ENCODE measurements at regions not wholly inside any gene's neighbourhood (a gene's known extent, or its start where the extent isn't known, plus 50 kb on each side); places are given as distances from the start of the nearest gene placed in this dataset.

DNA sequence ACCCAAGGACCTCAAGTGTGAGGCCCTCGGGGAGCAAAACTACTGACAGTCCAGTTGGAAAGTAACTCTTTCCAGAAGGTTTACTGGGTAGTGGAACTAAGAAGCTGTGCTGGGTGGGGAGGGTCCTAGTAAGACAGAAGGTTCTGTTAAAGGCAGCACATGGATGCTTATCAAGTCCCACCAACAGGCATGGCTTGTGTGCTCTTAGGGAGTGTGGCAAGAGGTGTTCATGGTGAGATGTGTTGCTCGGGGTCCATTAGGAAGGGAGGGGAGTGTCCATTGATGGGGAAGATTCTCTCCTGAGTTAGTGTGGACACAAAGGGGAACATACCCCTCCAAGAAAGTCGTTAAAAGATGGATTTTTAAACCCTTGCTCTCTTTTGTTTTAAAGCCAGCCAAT lies 120.6 kb downstream of the LY86 start:
- TF ChIP-seq, protein P1, sequence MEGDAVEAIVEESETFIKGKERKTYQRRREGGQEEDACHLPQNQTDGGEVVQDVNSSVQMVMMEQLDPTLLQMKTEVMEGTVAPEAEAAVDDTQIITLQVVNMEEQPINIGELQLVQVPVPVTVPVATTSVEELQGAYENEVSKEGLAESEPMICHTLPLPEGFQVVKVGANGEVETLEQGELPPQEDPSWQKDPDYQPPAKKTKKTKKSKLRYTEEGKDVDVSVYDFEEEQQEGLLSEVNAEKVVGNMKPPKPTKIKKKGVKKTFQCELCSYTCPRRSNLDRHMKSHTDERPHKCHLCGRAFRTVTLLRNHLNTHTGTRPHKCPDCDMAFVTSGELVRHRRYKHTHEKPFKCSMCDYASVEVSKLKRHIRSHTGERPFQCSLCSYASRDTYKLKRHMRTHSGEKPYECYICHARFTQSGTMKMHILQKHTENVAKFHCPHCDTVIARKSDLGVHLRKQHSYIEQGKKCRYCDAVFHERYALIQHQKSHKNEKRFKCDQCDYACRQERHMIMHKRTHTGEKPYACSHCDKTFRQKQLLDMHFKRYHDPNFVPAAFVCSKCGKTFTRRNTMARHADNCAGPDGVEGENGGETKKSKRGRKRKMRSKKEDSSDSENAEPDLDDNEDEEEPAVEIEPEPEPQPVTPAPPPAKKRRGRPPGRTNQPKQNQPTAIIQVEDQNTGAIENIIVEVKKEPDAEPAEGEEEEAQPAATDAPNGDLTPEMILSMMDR (IDR thresholded peaks at IDR 0.05 in 8 of 11, conservative IDR thresholded peaks at IDR 0.05 in 3 of 11): no peak
- no peak for TF ChIP-seq POLR2AphosphoS5 (IDR thresholded peaks at IDR 0.05)
- TF ChIP-seq POLR2A (IDR thresholded peaks at IDR 0.05): no peak
- peaks cover 10 to 41% (median 28%) of the 10 kb centered on the region in 6 donors for H3K4me1 ChIP-seq
- H3K9me3 ChIP-seq: no peaks in the 10 kb centered on the region
- no peak for DNase-seq
- no peak overlapping the region for H3K4me3 ChIP-seq
- no peak overlapping the region for H3K27ac ChIP-seq
- no peaks in the 10 kb centered on the region for H3K36me3 ChIP-seq
- WGBS, 5 donors: 78 to 94% (median 87%) methylated on average over 3 of the region's 3 CpGs
- intact Hi-C loops (cut with DNase I; ENCODE audit: low total_unique reads): no loop called here
- H3K27me3 ChIP-seq (replicated peaks in 1 of 7): no peaks in the 10 kb centered on the region

DNA sequence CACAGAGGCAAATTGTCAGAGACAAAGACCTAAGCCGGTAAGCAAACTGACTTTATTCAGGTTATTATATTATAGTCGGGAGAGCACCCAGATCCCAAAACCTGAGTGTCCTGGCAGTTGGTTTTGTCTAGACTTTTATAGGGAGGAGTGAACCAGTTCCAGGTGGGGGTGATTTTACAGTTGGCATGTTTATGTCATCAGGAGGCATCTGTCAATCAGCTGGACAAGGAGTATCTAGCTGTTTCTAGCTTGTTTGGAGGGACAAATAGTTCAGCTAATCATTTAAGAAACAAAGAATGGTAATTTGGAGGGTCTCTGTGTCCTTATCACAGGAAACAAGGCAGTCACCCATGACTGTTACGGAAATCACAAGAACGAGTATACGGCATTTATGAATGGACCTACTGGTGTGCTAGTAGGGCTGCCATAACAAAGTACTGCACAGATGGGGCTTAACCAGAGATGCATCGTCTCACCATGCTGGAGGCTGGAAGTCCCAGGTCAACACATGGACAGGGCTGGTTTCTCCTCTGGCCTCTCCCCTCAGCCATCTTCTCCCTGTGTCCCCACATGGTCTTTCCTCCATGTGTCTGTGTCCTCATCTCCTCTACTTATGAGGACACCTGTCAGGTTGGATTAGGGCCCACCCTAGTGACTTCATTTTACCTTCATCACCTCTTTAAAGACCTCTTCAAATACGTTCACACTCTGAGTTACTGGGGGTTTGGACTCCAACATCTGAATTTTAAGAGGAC lies 122.7 kb downstream of the LY86 start:
- WGBS, 5 donors: 60 to 80% (median 74%) methylated on average over 6 to 7 of the region's 7 CpGs
- intact Hi-C loops (cut with DNase I; ENCODE audit: low total_unique reads): no loop called here
- TF ChIP-seq POLR2AphosphoS5 (IDR thresholded peaks at IDR 0.05) (no peak), POLR2A (IDR thresholded peaks at IDR 0.05) (no peak)
- TF ChIP-seq, protein P1 (IDR thresholded peaks at IDR 0.05 in 8 of 11, conservative IDR thresholded peaks at IDR 0.05 in 3 of 11): no peak
- DNase-seq: no peak
- Histone ChIP-seq H3K4me1 (peaks cover 10 to 55% (median 28%) of the 10 kb centered on the region in 6 donors), H3K27ac (peak overlapping the region in 6 of 8 donors; percentile 16 to 86 (median 68)), H3K4me3 (no peak overlapping the region), H3K36me3 (no peaks in the 10 kb centered on the region), H3K27me3 (replicated peaks in 1 of 7) (no peaks in the 10 kb centered on the region), H3K9me3 (no peaks in the 10 kb centered on the region)

DNA sequence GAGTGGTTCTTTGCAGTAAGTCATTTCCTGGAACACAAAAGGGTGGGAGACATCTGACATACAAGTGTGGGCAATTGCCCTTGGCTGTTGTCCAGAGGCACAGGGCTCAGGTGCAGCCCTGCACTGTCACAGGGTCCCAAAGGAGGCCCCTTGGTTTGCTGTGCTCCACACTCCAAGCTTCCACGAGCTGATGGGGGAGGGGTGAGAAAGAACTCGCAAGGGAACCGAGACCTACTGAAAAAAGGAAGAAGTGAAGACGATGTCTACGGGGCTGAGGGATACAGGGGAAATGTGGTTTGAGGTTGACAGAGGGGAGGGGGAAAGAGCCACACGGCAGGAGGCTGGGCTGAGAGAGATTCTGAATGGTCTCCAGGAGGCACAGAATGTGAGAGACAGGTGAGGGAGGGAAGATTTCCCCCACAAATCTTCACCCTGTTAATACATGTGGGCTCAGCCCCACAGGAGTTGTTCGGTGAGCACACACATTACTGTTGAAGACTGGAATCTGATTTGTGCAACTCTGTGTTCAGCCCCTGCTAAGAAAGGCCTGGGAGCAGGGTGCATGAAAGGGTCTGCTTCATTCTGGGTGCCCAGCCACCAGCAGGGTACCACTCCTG lies 123.4 kb downstream of the LY86 start:
- Histone ChIP-seq H3K4me1 (peaks cover 10 to 58% (median 28%) of the 10 kb centered on the region in 6 donors), H3K27ac (peak overlapping the region in 7 of 8 donors; percentile 33 to 86 (median 66)), H3K9me3 (no peaks in the 10 kb centered on the region), H3K27me3 (replicated peaks in 1 of 7) (no peaks in the 10 kb centered on the region), H3K36me3 (no peaks in the 10 kb centered on the region), H3K4me3 (peak overlapping the region in 1 of 8 donors; percentile 34)
- 20 to 38% (median 26%) methylated on average over 7 of the region's 7 CpGs for WGBS, 5 donors
- peak; percentile 79 for DNase-seq
- TF ChIP-seq POLR2A (IDR thresholded peaks at IDR 0.05) (no peak), POLR2AphosphoS5 (IDR thresholded peaks at IDR 0.05) (peak in 2 of 3 donors; percentile 18 to 56)
- intact Hi-C loops (cut with DNase I; ENCODE audit: low total_unique reads): no loop called here

DNA sequence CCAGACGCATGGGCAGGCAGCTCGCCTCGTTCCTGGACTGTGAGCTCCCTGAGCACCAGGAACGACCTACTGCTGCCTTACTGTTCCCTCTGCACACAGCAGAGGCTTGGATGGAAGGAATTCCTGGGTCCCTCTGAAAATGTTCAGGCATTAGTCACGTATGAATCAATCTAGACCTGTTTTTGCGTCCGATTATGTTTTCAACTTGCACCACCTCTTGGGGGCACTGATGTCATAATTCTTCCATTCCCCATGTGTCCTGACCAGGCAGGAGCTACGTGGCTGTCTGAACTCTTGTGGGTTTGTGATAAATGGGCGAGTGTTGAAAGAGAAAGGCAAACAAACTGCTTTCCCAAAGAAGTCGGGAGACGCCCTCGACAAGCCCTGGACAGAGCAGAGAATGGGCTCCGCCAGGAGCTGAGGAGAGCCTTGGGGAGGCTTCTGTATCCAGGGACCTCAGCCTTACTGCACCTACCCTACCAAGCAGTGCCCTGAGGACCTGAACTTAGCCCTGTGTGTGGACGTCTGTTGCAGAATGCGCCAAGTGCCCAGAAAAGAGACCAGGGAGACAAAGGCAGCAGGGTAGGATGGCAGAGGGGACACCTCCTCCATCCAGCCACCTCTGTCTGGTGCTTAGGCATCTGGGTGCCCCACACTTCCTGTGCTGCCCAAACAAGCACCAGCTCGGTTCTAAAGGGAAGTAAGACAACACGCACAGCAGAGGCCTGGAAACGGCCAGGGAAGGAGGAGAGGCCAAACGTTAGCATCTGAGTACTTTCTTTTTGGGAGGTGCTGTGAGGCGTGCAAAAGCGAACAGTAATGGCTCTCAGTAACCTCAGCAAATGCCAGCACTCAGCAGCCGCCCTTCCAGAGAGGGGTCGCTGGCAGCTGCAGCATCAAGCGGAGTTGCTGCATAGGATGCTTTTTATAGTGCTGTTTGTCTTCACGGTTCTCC lies 124.2 kb downstream of the LY86 start:
- peak overlapping the region in 1 of 8 donors; percentile 34 for H3K4me3 ChIP-seq
- H3K9me3 ChIP-seq: no peaks in the 10 kb centered on the region
- peak; percentile 85 for DNase-seq
- 31 to 49% (median 39%) methylated on average over 23 to 25 of the region's 25 CpGs for WGBS, 5 donors
- TF ChIP-seq, protein P1 (IDR thresholded peaks at IDR 0.05 in 8 of 11, conservative IDR thresholded peaks at IDR 0.05 in 3 of 11): no peak
- no peak for TF ChIP-seq POLR2AphosphoS5 (IDR thresholded peaks at IDR 0.05)
- no peak for TF ChIP-seq POLR2A (IDR thresholded peaks at IDR 0.05)
- peak overlapping the region in 7 of 8 donors; percentile 33 to 86 (median 66) for H3K27ac ChIP-seq
- intact Hi-C loops (cut with DNase I; ENCODE audit: low total_unique reads): no loop called here
- peaks cover 10 to 58% (median 31%) of the 10 kb centered on the region in 6 donors for H3K4me1 ChIP-seq
- no peaks in the 10 kb centered on the region for H3K27me3 ChIP-seq (replicated peaks in 1 of 7)
- no peaks in the 10 kb centered on the region for H3K36me3 ChIP-seq
